H54 (cell line): ENCODE measurements at regions not wholly inside any gene's neighbourhood (a gene's known extent, or its start where the extent isn't known, plus 50 kb on each side); places are given as distances from the start of the nearest gene placed in this dataset.

Source experiments
- DNase-seq: peaks from one replicate; pipeline ENCODE4 v3.0.0; 2011; ENCODE audit warnings: low spot score, mixed read lengths; ENCODE audit not compliant: insufficient read length
- FAIRE-seq: peaks from 3 replicates; lab custom pipeline; 2011; peaks lifted over from hg19 to GRCh38; lab: Jason Lieb, UNC
- POLR2A ChIP-seq: IDR thresholded peaks from 2 replicates; pipeline ENCODE4 v1.6.1; 2011; ENCODE audit warnings: low read depth, mild to moderate bottlenecking, low read length

DNA sequence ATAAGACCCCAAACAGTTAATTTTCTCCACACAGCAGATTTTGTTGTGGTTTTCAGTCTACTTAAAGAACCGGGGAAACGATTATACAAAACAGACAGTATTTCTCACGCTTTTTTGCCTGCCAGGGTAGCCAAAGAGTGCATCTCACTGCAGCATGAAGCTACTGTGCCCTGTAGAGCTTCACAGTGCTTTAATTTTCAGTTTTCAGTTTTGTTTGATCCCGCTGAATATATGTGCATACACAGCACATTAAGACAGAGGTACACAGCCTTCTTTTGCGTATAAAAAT, 215.0 kb downstream of the TEX29 start:
- no peak for TF ChIP-seq POLR2A
- FAIRE-seq = no peak
- no peak for DNase-seq

DNA sequence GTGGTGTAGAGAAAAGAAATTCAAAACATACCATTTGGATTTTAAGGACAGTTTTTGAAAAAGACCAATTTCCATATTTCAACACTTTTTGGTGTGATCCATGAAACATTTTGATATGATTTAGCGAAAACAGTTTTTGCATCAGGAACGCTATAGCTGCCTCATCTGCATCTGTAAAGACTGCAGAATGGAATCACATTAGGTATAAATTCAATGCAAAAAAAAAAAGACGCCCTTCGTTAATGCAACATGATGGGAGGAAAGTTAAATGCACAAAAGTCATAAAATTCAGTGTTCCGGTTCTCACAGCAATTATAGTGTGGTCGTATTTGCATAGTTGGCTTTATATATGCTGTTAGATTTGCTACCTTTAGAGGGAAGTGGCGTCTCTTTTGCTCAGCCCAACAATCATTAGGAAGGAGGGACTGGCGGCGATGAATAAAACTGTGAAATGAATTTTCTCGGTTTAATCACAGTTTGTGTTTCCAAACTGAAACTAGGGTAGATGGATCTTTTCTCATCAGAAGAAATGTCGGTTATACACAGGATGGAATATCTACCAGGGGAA, 215.7 kb downstream of the TEX29 start:
- no peak for FAIRE-seq
- DNase-seq = no peak
- no peak for TF ChIP-seq POLR2A

DNA sequence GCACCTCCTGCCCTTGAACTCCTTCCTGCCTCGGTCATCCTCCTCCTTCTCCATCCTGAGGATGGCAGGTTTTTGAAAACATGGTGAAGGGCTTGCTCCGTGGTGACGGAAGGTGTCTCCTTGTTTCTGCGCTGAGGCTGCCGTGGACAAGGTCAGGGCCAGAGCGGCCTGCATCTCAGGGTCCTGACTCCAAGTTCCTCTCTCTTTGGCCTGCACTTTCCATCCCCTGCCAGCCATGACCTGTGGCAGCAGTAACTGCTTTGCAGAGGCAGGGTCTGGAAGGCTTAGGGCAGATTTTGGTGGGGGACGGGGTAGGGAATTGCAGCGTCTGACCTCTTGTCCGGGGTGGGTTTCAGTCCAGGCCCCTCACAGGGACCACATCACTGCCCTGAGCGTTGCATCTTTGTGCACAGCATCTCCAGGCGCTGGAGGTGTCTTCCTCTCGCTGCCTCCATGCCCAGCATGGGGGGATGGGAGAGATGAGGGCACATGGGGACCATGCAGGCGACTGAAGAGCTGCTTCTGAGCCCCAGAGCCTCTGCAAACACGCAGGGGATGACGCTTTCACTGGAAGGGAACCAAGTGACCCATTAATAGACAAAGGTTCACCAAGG, 216.8 kb downstream of the TEX29 start:
- DNase-seq (no peak), FAIRE-seq (no peak)
- TF ChIP-seq POLR2A = no peak

DNA sequence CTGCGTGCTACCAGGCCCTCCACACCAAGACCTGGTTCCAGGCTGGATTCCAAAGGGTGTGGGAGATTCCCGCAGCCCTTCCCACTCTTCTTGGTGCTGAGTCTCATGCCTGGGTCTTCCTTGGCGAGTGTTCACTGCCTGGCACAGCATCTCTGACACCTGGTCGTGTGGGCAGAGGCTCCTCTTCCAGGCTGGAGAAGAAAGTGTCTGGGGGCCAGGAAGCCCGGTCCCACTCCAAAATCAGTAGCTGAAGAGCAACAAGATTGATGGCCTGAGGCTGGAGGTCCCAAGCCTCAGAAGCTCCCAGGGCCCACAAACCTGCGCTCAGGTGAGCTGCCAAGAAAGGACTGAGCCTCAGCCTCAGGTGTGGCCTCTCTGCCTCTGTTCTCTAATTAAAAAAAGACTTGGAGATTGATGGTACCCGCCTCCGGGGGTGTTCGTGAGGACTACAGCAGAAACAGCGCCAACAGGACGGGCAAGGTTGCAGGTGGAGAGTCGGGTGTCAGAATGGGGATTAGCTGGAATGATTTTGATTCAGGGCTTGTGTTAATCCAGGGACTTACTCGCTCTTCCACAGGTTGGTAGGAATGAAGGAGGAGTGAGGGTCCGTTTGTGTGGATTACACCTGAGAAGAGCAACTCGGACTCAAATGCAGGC, 217.5 kb downstream of the TEX29 start:
- no peak for TF ChIP-seq POLR2A
- no peak for FAIRE-seq
- no peak for DNase-seq

DNA sequence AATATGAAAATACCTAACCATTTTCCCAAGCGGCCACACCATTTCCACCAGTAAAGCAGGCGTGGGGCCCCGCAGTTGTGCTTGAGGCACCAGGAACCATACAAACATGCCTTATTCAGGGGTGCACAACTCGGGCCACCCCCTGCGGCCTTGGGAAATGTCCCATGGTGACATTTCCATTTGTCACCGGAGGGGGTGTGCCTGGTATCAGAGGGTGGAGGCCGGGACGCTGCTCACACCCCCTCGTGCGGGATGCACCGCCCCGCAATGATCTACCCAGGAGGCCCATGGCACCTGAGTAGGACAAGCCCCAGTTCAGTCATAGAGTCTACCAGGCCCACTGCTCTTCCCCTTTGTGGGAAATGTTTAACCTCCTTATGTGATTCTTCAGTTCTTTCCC, 218.8 kb downstream of the TEX29 start:
- FAIRE-seq (no peak), DNase-seq (no peak)
- no peak for TF ChIP-seq POLR2A

DNA sequence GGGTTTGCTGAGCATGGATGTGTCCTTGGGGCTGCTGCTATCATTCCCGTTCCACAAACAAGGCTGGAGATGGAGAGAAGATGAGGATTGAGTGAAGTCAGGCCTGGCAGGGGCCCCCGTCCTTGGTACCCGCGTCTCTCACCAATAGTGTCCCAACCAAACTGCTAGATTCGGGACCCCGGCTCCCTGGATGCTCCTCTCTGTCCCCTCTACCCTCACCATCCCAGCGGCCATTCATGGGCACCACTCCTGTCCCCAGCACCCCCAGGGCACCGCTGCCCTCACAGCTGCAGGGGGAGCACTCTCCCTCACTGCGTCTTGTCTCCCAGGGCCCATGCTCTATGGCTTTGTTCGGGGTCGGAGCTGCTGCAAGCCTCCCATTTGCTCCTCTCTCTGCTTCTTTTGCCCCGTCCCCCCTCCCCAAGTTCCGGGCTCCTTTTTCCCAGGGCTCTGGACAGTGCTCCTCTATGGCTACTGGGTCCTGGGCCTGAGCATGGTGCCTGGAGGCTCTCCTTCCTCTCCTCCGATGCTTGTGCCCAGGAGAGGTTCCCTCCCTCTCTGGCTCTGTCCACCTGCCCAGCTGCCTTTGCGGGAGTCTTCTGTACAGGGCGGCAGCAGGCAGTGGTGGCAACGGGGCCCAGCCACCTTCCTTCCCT, 219.5 kb downstream of the TEX29 start:
- no peak for DNase-seq
- no peak for FAIRE-seq

DNA sequence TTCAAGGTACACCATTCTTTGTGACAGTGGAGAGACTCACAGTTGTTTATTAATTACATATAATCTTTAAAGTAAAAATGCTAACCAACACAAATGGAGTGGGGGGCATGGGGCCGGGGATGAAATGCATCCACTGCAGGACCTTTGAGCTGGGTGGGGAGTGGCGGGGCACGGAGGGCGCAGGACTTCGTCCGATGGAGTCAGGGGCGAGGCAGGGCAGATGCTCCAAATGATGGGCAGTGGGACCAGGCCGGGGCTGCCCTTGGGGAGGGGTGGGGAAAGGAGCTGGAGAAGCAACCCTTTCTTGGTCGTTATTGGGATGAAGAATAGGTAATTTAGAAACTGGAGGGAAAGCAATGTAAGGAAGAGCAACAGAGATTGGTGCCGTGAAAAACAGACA, 220.0 kb downstream of the TEX29 start:
- TF ChIP-seq POLR2A = no peak
- DNase-seq = no peak
- FAIRE-seq = no peak

More for the DNA sequence above, 219.5 kb downstream of the TEX29 start:
- TF ChIP-seq POLR2A = no peak

DNA sequence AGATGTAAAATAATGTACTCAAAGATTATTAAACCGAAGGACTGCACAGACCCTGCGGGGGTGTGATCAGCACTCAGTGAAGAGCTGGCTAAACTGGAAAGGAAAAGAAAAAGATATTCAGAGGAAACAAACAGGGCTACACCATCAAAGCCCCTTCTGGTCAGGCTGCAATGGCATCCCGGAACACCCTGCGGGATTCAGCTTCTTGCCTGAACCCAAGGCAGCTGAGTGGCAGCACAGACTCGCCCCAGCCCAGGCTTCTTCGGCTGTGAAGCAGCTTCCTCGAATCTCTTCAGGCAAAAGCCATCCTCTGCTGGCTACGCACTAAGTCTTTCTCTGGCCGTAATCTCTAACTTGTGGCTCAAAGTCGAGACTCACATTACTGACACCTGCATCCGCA, 220.9 kb downstream of the TEX29 start:
- no peak for TF ChIP-seq POLR2A
- FAIRE-seq (no peak), DNase-seq (no peak)

DNA sequence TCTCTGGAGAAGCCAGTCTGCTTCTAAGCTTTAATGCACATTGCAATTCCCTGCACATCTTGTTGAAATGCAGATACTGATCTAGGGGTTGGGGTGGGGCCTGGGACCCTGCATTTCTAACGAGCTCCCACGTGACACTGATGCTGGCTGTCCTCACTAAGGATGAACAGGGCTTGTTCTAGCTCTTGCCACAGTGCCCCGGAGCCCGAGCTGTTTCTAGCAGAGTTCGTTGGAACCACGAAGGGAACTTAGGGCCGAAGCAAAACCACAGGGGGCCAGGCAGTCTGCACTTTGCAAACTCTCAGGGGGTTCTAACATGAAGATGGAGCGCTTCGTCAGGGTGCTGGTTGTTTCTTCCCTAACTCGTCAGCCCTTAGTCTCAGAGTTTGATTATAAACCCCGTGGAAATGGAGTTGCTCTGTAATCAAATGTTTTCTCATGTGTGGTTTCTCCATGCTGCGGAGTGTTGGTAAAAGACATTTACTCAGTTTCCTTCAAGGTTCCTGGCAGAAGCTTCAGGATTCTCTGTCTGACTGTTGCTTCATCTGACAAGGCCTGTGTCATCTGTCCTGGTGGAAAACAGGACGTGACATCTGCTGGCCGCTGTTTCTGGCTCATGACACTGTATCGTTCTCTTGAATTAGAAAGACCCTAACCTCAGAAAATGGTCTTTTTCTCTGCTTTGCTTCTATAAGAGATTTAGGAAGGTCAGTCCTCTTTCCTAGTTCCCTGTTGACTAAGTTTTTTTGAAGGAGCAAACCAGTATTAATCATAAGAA, 221.5 kb downstream of the TEX29 start:
- TF ChIP-seq POLR2A = no peak
- no peak for DNase-seq
- FAIRE-seq = no peak

DNA sequence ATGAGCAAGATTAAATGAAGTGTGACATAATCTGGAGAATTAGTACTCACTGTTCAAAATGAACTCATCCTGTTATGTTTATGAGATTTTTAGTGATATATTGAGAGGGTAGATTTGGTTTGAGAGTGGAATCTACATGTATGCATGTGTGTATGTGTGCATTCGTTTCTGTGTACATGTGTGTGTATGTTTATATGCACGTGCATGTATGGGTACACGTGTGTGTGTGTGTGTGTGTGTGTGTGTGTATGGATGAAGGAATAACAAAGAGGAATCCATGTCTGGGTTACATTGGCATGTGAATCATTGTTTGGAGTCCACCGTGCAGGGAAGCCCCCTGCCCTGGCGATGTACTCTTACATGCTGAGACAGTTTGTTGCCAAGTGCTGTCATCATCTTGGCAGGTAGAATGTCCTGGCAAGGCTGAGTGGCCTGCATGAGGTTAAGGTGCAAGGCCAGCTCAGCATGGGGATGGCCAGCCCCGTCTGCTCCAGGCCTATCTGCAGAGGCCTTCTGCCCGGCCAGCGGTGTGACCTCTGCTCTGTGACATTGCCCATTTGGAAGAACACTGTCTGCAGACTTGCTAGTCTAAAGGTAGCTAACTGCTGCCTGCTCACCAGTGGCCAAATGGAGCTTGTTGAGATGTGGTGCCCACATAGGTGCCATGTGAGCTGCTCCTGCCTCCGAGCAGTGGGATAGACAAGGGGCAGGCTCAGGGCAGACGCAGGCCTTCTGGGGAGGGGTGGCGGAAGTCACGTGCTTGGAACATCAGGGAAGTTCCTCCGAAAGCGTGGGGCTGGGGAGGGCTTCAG, 222.3 kb downstream of the TEX29 start:
- TF ChIP-seq POLR2A = no peak
- no peak for FAIRE-seq
- DNase-seq = no peak

DNA sequence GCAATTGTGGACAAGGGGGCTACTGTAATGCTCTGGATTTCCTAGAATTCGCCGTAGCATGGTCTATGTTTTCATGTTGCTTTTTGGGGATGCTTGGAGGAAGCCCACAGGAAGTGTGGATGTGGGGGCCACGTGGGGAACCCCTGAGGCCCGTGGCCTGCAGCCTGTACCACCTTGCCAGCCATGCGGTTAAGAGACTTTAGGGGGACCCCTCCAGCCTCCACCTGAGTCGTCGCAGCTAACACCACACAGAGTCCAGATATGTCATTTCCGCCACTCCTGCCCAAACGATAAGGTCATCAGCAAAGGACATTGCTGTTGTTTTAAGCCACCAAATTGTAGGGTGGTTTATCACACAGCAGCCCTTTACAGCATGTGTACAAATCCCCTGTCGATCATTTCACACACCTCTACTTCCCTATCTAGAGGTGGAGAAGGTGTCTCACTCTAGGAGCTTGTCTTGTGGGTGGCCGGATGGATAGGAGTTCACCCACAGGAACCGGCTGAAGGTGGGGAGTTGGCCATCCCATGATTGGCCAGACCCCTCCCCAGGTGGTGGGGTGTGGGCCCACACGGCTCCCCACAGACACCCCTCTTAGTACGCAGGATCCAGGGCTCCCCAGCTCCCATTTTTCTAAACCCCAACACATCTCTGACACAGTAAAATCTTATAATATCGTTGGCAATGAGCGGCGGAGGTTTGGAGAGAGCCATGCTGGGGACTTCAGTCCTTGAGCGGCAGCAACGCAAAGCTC, 226.7 kb downstream of the TEX29 start:
- no peak for TF ChIP-seq POLR2A
- no peak for FAIRE-seq

DNA sequence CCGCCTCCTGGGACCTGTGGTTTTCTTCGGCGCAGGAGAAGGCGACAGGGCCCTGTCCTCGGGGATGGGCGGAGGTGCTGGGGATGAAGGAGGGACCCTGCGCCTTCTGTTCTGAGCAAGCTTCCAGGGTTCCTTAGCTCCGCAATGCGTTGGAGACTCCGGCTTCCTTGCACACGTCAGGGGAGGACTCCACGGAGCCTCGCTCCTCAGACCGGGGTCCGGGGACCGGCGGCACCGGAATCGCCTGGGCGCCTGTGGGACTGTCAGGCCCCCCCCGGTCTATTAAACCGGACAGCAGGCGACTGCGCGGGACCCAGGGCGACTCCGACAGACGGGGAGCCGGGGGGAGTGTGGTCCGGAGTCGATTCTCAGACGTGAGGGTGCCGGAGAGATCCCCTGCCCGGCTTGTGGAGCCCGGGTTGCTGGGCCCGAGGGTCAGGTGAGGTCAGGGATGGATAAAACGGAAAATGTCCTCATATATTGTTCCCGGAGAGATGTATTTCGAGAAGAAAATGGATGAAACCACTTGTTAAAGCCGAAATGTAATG, 227.4 kb downstream of the TEX29 start:
- FAIRE-seq = no peak
- no peak for TF ChIP-seq POLR2A
- no peak for DNase-seq

More for the DNA sequence above, 226.7 kb downstream of the TEX29 start:
- no peak for DNase-seq
